HG02610 (cell line): ENCODE measurements at regions not wholly inside any gene's neighbourhood (a gene's known extent, or its start where the extent isn't known, plus 50 kb on each side); places are given as distances from the start of the nearest gene placed in this dataset.
"Not testable (repeated sequence)": the region's sequence is repeated elsewhere in the genome, so short reads cannot be mapped to it uniquely, and the experiment has no call there.

Source experiments
- ATAC-seq: cut with Tn5 transposase; IDR thresholded peaks from one replicate; pipeline ENCODE4 v1.9.1; 2021; ENCODE audit warnings: mild to moderate bottlenecking, moderate library complexity; ENCODE audit not compliant: unreplicated experiment

DNA sequence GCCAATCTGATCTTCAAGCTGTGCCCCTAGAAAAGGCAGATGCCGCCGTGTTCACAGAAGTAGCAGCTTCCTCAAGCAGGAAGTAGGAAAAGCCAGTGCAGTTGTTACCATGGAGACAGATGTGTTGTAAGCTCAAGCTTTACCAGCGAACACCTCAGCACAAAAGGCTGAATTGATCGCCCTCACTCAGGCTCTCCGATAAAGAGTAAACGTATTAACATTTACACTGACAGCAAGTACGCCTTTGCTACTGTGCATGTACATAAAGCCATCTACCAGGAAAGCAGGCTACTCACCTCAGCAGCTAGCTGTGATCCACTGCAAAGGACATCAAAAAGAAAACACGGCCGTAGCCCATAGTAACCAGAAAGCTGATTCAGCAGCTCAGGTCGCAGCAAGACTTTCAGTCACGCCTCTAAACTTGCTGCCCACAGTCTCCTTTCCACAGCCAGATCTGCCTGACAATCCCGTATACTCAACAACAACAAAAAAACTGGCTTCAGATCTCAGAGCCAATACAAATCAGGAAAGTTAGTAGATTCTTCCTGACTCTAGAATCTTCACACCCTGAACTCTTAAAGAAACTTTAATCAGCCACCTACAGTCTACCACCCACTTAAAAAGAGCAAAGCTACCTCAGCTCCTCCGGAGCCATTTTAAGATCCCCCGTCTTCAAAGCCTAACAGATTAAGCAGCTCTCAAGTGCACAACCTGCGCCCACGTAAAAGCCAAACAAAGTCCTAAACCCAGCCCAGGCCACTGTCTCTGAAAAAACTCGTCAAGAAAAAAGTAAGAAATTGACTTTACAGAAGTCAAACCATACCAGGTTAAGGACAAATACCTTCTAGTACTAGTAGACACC, 160.0 kb downstream of the DEFB131A start:
- not testable (repeated sequence) for ATAC-seq

DNA sequence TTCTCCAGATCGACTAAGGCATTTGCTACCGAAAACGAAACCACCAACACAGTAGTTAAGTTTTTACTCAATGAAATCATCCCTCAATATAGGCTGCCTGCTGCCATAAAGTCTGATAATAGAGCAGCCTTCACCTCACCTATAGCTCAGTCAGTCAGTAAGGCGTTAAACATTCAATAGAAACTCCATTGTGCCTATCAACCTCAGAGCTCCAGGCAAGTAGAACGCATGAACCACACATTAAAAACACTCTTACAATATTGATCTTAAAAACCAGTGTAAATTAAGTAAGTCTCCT, 160.6 kb downstream of the DEFB131A start:
- ATAC-seq, result not testable (repeated sequence)

DNA sequence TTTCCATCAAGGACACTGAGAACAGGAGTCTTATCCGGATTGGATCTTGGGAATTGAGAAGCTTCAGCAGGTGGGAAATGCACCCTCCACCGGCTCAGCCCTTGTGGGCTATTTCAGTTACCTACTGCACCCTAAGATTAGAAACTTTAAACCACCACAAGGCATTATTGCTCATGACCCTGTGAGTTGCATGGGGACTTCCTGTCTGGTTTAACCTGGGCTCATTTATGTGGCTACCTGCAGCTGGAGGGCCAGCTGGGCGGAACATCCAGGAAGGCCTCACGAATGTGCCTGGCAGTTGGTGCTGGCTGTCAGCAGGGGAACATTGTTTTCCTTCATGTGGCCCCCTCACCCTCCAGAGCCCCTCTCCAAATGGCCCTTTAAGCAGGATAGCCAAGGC, 164.1 kb downstream of the DEFB131A start:
- no peak for ATAC-seq

DNA sequence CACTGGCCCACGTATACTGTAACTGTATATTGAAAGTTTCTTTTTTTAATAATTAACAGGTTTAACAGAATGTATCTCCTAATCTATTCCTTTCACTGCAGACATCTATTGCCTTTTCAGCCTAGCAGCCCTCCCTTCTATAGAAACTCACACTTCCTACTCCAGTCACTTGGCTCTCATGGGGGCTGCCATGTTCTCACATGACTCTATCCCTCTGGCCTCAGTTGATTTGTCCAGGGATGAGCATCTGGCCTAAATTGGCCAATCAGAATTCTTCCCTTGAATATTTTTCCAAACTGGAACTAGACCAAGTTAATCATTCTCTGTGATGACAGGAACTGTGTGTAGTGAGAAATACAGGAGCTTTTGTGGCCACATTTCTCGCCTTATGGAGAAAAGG, 166.1 kb downstream of the DEFB131A start:
- not testable (repeated sequence) for ATAC-seq

DNA sequence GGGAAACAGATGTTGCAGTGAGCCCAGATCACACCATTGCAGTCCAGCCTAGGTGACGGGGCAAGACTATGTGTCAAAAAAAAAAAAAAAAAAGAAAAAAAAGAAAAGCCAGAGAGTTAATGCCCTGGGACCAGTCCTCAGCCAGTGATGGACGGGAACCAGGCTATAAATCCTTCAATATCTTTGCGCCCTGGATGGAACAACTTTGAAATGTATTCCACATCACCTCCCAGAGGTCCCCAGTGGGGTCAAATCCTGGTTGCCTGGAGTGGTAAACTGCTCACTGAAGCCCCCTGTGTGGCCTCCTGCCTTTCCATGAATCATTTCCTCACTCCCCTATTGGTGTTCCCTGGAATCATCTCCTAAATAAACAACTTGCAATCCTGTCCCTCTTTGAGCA, 166.9 kb downstream of the DEFB131A start:
- ATAC-seq, result no peak

DNA sequence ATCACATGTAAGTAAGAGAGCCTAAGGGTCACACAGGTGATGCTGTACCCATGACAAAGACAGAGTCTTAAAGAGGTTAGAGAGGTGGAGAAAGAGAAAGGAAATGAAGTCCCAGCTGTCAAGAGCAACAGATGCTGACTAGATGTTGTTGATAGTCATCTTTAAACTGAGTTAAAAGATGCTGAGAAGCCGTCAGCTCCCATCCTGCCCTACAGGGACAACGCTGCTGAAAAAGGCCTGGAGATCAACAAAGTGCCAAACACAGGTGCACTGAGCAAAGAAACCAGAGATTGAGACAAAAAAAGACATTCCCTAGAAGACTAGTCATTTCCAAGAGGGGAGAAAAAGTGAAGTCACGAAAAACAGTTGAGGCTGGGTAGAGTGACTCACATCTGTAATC, 145.0 kb upstream of the DRD5 start:
- not testable (repeated sequence) for ATAC-seq

DNA sequence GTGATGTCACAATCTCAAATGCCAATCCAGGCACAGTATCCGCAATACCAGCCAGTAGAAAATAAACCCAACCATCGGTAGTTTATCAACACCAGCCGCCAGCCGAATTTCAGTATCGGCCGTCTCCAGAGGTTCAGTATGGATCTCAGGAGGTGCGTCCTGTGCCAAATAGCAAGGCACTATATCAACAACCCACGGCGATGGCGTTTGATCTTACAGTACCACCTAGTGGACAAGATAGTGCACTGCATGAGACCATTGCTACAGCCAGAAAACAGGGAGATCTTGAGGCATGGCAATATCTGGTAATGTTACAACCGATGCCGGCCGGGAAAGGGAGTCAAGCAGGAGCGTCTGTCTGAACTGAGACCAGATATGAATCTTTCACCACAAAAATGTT, 121.8 kb upstream of the DRD5 start:
- not testable (repeated sequence) for ATAC-seq

DNA sequence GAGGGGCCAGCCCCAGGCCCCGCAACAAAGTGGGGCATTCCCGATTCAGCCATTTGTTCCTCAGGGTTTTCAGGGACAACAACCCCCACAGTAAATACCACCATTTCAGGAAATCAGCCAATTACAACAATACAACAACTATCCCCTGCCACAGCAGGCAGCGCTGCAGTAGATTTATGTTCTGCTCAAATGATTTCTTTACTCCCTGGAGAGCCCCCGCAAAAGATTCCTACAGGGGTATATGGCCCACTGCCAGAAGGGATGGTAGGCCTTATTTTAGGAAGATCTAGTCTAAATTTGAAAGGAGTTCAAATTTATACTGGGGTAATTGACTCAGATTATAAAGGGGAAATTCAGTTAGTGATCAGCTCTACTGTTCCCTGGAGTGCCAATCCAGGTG, 120.5 kb upstream of the DRD5 start:
- not testable (repeated sequence) for ATAC-seq

DNA sequence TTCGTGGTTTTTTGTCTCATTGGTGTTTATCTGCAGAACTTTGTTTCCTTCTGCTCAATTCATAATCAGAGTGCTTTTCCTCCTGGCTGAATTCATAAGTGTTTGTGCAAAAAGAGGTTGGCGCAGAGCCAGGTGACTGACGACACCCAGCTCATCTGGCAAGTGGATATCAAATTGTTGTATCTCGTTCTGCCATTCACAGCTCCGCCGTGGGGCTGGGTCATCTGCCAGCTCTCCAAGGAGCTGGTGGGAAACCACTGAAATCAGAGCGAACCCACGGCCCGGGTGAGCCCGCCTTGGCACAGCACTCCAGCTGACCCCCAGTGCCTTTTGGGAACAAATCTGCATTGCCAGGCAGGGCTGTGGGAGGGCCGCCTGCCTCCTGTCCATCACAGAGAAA, 110.7 kb upstream of the DRD5 start:
- not testable (repeated sequence) for ATAC-seq

DNA sequence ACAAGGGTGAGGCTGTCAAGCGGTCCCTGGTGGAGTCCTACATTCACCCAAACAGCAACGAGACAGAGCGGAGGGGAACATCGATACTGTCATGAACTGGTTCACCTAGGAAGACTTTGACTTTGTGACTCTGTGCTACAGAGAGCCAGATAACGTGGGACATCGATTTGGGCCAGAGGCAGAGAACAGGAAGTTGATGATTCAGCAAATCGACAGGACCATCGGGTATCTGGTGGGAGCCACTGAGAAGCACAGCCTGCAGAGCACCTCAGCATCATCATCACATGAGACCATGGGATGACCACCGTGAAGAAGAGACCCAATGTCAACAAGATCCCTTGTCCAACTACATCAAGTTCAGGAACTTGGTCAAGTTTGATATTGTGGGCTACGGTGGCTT, 104.1 kb upstream of the DRD5 start:
- not testable (repeated sequence) for ATAC-seq

DNA sequence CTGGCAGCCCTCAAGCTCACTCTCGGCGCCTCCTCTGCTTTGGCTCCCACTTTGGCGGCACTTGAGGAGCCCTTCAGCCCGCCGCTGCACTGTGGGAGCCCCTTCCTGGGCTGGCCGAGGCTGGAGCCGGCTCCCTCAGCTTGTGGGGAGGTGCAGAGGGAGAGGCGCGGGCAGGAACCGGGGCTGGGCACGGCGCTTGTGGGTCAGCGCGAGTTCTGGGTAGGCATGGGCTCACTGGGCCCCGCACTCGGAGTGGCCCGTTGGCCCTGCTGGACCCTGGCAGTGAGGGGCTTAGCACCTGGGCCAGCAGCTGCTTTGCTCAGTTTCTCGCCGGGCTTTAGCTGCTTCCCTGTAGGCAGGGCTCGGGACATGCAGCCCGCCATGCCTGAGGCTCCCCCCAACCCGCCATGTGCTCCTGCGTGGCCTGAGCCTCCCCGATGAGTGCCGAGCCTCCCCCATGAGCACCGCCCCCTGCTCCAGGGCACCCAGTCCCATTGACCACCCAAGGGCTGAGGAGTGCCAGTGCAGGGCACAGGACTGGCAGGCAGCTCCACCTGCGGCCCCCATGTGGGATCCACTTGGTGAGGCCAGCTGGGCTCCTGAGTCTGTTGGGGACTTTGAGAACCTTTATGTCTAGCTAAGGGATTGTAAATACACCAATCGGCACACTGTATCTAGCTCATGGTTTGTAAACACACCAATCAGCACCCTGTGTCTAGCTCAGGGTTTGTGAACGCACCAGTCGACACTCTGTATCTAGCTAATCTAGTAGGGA, 101.5 kb upstream of the DRD5 start:
- ATAC-seq, result no peak

DNA sequence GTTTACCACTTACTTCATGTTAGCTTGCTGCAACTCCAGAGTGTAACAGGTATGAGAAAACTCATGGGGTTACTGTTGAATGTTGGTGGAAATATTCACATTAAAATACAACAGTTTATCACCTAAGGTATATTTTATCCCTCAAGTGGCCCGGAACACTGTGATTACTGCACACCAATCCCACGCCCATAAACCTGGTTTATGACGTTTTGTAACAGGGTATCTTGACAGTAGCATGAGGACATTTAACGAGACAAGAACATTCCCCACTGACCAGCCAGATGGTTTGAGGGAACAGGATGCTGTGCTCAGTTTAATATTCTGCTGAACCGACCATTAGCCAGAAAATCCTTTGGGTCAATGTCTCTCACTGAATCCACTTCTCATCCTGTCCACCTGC, 98.3 kb upstream of the DRD5 start:
- not testable (repeated sequence) for ATAC-seq

DNA sequence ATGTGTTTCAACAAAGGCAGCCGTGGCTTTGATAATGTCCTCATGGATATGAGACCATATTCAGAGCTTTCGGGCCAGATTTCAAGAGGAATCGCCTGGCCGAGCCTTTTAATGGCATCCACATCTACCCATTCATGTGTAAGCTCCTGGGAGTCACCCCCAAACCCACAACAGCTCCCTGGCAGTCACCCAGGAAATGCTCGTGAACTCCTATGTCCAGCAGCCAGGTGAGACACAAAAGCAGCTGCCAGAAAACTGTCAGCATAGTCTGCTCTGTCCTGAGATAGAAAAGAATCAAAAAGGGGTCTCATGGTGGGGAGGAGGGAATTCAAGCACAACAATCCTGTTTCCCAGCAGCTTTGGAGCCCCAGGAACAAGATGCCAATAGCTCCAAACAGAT, 96.4 kb upstream of the DRD5 start:
- not testable (repeated sequence) for ATAC-seq

DNA sequence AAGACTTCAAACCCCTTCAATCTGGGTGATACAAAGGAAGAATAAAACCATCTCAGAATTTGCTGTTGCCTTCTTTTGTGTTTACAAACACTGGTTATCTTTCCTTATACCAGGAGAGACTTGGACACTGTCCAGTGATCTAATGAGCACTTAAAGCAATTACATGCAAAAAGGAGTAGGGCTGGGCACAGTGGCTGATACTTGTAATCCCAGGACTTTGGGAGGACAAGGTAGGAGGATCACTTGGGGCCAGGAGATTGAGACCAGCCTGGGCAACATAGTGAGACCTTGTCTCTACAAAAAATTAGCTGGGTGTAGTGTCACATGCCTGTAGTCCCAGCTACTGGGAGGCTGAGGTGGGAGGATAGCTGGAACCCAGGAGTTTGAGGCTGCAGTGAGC, 95.7 kb upstream of the DRD5 start:
- ATAC-seq, result no peak

DNA sequence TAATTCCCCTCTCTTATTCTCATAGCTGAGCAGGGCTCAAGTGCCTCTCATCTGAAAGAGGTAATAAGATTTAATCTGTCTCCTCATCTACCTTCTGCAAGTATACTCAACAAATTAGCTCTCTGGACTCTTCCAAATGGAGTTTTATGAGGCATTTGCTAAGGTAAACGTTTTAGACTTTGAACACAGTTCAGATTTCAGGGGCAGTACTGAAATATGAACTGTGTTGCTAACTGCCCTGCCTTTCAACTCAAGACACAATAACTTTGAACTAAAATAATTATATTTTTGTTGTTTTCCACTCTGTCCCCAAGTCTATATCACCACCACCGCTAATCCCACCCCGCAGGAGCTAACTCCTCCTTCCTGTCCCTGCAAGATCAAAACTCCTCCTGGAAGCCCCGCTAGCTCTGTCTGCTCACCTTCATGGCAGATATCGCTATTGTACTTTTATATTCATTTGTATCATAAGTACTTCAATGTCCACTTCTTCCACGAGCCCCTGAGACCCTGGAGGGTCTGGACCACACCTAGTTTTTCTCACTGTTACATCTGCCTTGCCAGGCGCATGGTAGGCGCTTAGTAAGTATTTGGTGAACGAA, 90.7 kb upstream of the DRD5 start:
- not testable (repeated sequence) for ATAC-seq

DNA sequence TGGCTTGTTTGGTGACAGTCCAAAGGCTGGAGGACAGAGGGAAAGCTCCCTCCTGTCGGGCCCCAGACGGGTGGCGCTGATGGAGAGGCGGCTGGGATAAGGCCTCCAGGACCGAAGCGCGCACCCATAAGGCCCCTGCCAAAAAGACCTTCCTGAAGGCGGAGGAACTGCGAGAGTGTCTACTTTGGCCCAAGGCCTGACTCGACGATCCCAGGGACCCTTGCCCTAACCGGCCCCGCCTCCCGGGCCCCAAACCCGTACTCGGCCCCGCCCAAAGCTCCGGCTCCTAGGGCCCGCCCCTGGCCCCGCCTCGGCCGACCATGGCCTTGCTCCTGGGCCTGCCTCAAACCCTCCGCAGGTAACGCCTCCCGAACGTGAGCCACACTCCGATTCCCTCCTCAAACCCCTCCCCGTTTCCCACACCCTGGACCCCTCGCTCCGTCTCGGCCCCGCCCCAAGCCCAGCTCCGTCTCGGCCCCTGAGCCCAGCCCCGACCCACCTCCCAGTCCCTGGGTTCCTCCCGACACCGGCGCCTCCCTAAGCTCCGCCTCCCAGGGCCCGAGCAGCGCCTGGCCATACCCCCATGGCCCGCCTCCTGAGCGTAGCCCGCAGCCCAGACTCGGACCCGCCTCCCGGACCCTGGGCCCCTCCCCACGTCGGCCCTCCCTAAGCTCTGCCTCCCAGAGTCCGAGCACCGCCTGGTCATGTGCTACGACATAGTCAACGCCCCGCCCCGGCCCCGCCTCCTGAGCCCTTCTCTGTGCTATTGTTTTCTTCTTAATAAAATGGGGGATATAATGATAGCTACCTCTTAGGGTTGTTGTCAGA, 90.0 kb upstream of the DRD5 start:
- peak; percentile 100 for ATAC-seq

DNA sequence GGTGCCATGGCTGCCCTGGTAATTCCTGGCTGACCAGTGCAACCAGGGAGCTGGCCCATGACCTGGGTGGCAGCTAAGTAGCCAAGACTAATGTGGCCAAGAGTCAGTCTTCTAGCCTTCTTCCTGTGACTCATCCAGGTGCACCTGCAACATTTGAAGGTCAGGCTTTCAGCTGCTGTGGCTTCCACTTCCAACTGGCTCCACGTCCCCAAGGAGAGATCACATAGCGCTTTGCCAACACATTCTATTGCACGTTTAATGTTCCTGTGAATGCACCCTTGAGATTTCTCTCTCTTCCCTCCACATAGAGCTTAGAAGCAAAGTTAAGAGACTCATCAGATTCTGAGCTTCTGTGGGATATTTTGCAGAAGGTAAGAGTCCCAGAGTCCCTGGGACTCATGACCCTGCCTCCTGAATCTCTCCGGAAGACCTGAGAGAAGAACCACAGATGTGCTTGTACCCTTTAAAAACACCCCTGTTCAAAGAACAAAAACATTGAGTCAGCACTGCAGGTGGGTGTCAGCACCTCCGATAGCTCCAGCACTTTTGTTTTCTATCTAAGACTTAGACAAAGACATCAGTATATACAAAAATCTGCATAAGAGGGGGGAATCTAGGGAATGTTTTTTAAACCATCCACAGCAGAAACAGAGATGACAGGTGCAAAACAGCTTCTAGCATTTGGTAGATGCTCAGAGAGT, 88.5 kb upstream of the DRD5 start:
- ATAC-seq, result not testable (repeated sequence)

DNA sequence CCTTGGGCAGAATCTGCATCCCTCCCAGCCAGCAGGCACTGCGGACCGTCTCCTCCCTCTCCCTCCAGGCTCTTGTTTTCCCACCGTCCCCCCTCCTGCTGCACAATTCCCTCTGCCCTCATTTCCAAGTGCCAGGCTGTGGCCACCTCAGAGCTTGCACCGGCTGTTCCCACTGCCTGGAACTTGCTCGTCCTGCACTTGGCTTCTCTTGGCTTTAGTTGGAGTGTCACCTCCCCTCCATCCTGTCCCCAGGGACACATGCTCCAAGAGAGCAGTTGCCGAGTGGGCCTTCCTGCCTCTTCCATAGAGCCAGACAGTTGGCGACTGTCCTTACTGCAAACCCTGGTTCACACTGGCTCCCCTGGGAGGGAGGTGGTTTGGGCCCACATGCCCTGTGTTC, 87.0 kb upstream of the DRD5 start:
- not testable (repeated sequence) for ATAC-seq

DNA sequence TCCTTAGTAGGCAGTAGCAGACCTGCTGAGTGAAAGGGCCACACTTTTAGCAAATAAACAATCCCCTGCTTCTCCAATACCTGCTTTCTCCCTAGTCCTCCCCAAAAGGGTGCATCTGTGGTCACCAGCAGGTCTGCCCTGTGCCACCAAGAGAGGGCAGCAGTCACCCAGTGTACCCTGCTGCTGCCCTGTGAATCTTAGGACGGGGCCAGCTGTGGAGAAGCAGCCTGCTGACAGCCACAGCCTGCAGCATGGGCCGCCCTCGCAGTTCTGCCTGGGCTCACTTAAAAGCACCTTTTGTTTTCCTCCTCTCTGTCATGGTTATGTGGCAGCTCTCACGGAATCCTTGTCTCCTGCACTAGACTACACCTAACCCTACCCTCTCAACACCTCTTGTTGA, 85.4 kb upstream of the DRD5 start:
- not testable (repeated sequence) for ATAC-seq

DNA sequence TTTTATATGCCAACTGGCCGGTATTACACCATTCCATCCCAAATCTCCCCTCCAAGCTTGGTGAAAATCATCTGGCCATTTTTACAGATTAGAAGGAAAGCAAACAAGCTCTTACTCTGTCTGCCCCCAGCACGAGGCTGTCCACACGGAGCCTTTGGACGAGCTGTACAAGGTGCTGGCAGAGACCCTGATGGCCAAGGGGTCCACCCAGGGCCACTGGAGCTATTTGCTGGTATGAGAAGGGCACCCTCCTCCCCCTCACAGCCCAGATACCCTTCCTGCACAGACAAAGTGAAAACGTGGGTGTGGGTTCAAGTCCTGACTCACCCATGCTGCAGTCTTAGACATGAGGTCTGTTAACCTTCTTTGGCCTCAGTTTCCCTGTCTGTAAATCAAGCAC, 84.9 kb upstream of the DRD5 start:
- ATAC-seq, result not testable (repeated sequence)
